Stimulated activated memory B cell treated with anti-CD40 and anti-IgM and Interleukin-4, amounts not matched to agents 10 μg/mL and 1 μg/mL and 100 μg/mL, for 72 hours (primary cell): ENCODE measurements at regions not wholly inside any gene's neighbourhood (a gene's known extent, or its start where the extent isn't known, plus 50 kb on each side); places are given as distances from the start of the nearest gene placed in this dataset.
A peak's percentile ranks its signal among the peaks of the same experiment; 100 is the strongest.

Experiments used
- ATAC-seq: fragments of 150-1000 bp; cut with Tn5 transposase; 2 replicates; pipeline ENCODE4 v1.10.0; 2021
- H3K27ac Mint-ChIP-seq: one replicate; pipeline ENCODE4 v1.8.0; 2022; ENCODE audit warnings: mild to moderate bottlenecking, mixed read lengths
- H3K27me3 Mint-ChIP-seq: one replicate; pipeline ENCODE4 v1.8.0; 2022; ENCODE audit warnings: mixed read lengths
- H3K36me3 Mint-ChIP-seq: one replicate; pipeline ENCODE4 v1.8.0; 2022; ENCODE audit warnings: mixed read lengths
- H3K4me1 Mint-ChIP-seq: one replicate; pipeline ENCODE4 v1.8.0; 2022; ENCODE audit warnings: mixed read lengths
- H3K4me3 Mint-ChIP-seq: one replicate; pipeline ENCODE4 v1.8.0; 2022; ENCODE audit warnings: mild to moderate bottlenecking, moderate library complexity, mixed read lengths
- H3K9me3 Mint-ChIP-seq: one replicate; pipeline ENCODE4 v1.8.0; 2022; ENCODE audit warnings: mixed read lengths

DNA sequence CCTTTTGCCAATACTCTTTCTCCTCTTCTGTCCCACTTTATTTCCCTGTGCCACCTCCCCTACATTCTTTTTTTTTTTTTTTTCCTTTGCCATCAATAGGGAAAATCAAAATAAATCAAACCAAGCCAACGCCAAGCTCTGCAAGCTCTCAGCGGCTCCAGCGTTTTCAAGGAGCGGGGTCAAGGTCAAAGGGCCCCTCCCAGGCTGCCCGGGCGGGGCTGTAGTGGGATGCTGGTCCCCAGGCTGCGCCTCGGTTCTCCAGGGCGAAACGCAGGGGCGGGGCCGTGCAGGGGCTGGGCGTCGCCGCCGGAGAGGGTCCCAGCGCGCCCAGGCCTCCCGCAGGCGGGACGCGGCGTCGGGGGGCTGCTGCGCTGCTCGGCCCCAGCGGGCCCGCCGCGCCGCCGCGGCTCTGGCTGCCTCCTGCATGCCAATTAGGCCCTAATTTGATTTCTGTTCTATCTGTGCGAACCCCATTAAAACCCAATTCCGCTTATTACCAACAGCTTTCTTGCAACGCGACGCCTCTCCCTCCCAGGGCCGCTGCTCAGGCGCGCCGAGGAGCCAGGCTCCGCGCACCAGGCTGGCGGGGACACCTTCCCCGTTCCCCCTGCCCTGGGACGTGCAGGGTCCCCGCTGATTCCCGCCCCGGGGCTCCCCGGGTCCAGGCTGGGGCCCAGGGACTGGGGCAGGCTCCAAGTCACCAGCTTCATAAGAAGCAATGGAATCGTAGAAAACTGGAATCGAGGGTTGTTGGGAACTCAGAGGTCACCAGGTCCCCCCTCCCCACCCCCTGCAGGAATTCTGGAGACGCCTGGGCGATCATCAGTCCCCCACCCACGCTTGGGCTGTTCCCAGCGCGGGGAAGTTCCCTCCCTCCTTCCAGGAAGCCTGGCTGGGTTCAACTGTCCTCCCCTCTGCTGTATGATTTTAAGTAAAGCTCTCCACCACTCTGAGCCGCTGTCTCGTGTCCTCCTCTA lies 50.7 kb upstream of the MAP1LC3B2 start:
- Mint-ChIP-seq H3K27ac (peak overlapping the region; percentile 81), H3K4me1 (peaks cover 13% of the 10 kb centered on the region), H3K36me3 (no peaks in the 10 kb centered on the region), H3K9me3 (no peaks in the 10 kb centered on the region), H3K4me3 (peak overlapping the region; percentile 76), H3K27me3 (no peaks in the 10 kb centered on the region)
- ATAC-seq = peak; percentile 87
